Activated B cell treated with CpG ODN at 0.5 μM for 24 hours (primary cell): ENCODE measurements at regions not wholly inside any gene's neighbourhood (a gene's known extent, or its start where the extent isn't known, plus 50 kb on each side); places are given as distances from the start of the nearest gene placed in this dataset.

Experiments used
- ATAC-seq: fragments of 200-7000 bp; cut with Tn5 transposase; one replicate; pipeline ENCODE4 v1.10.0; 2021; ENCODE audit warnings: low read depth, mild to moderate bottlenecking, moderate library complexity
- CTCF ChIA-PET: fragments of 350-600 bp; sonication (Branson Sonifier 250); formaldehyde crosslinking; loops from one replicate; lab custom pipeline; 2021; ENCODE audit warnings: antibody characterized with exemption; lab: Charles Lee
- POLR2A ChIA-PET: fragments of 350-600 bp; sonication (Branson Sonifier 250); formaldehyde crosslinking; loops from one replicate; lab custom pipeline; 2021; ENCODE audit warnings: antibody characterized with exemption; lab: Charles Lee
- DNase-seq: peaks from one replicate; pipeline ENCODE4 v3.0.0; 2022
- H3K27ac Mint-ChIP-seq: one replicate; pipeline ENCODE4 v1.8.0; 2020; ENCODE audit warnings: mixed read lengths
- H3K27me3 Mint-ChIP-seq: one replicate; pipeline ENCODE4 v1.8.0; 2021; ENCODE audit warnings: mixed read lengths
- H3K36me3 Mint-ChIP-seq: one replicate; pipeline ENCODE4 v1.8.0; 2021; ENCODE audit warnings: low read depth, mixed read lengths
- H3K4me1 Mint-ChIP-seq: one replicate; pipeline ENCODE4 v1.8.0; 2021; ENCODE audit warnings: mixed read lengths
- H3K4me3 Mint-ChIP-seq: one replicate; pipeline ENCODE4 v1.8.0; 2020; ENCODE audit warnings: mild to moderate bottlenecking, mixed read lengths
- H3K9me3 Mint-ChIP-seq: one replicate; pipeline ENCODE4 v1.8.0; 2020; ENCODE audit warnings: mixed read lengths
- CTCF ChIP-seq: fragments of 200-600 bp; IDR thresholded peaks from one replicate; pipeline ENCODE4 v1.8.0; 2022; ENCODE audit warnings: antibody characterized with exemption, mild to moderate bottlenecking
- intact Hi-C: fragments of 100-400 bp; cut with micrococcal nuclease; formaldehyde crosslinking; loops from one replicate; pipeline ENCODE4 v1.15.1; 2024

DNA sequence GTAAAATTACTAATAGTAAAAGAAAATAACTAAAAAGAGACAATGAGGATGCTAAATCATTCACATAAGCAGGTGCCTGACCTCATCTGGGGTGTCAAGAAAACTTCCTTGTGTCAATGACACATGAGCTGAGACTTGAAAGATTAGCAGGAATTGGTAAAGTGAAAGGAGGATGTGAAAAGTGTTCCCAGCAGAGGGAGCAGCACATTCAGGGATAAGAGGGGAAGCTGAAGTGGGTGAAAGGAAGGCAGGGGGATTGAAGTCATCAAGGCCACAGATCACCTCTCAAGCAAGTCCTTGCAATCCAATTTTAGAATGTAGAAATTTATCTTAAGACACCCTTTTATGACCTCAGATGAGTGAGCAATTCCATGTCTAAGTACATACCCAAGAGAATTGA, 60.2 kb upstream of the ACP3 start:
- no peak for TF ChIP-seq CTCF
- Mint-ChIP-seq H3K9me3 (no peaks in the 10 kb centered on the region), H3K4me3 (no peak overlapping the region), H3K36me3 (no peaks in the 10 kb centered on the region), H3K27ac (no peak overlapping the region), H3K27me3 (no peaks in the 10 kb centered on the region), H3K4me1 (no peaks in the 10 kb centered on the region)
- ChIA-PET CTCF (no interaction called here), POLR2A (no interaction called here)
- ATAC-seq (no peak), DNase-seq (no peak)
- intact Hi-C loops = no loop called here

GRCh38 chr3:132261506-132261905, 55.7 kb upstream of the ACP3 start:
- CTCF ChIA-PET = no interaction called here
- no peaks in the 10 kb centered on the region for H3K9me3 Mint-ChIP-seq
- no peak overlapping the region for H3K4me3 Mint-ChIP-seq
- no peak for TF ChIP-seq CTCF
- ATAC-seq (no peak), DNase-seq (no peak)
- intact Hi-C loops = loop anchor here (10.0 kb wide), 1 partner anchor 383 kb away; no protein-coding TSS in a partner anchor
- no peaks in the 10 kb centered on the region for H3K36me3 Mint-ChIP-seq
- no peak overlapping the region for H3K27ac Mint-ChIP-seq
- POLR2A ChIA-PET = no interaction called here
- no peaks in the 10 kb centered on the region for H3K27me3 Mint-ChIP-seq
- H3K4me1 Mint-ChIP-seq = no peaks in the 10 kb centered on the region

GRCh38 chr3:132262305-132262704, 54.9 kb upstream of the ACP3 start:
- Mint-ChIP-seq H3K36me3 (no peaks in the 10 kb centered on the region), H3K9me3 (no peaks in the 10 kb centered on the region), H3K27ac (no peak overlapping the region), H3K27me3 (no peaks in the 10 kb centered on the region), H3K4me3 (no peak overlapping the region), H3K4me1 (no peaks in the 10 kb centered on the region)
- ChIA-PET CTCF (no interaction called here), POLR2A (no interaction called here)
- ATAC-seq (no peak), DNase-seq (no peak)
- TF ChIP-seq CTCF = no peak
- intact Hi-C loops = loop anchor here (10.0 kb wide), 1 partner anchor 382 kb away; no protein-coding TSS in a partner anchor

DNA sequence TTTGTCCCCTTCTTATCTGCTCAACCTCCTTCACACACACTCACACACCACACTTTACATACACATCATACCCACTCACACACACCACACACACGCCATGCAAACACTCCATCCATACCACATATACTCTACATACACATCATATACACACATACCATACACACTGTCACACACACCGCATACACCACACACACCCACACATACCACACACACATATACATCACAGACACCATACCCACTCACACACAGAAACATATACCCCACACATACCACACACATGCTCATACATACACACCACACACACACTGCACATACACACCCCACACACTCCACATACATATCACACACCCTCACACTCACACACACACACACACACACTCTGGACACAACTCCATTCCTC, 54.3 kb upstream of the ACP3 start:
- H3K4me1 Mint-ChIP-seq = no peaks in the 10 kb centered on the region
- POLR2A ChIA-PET = no interaction called here
- CTCF ChIA-PET = no interaction called here

GRCh38 chr3:132265028-132265427, 52.2 kb upstream of the ACP3 start:
- POLR2A ChIA-PET = no interaction called here
- Mint-ChIP-seq H3K27me3 (no peaks in the 10 kb centered on the region), H3K36me3 (no peaks in the 10 kb centered on the region), H3K9me3 (no peaks in the 10 kb centered on the region), H3K27ac (no peak overlapping the region), H3K4me1 (no peaks in the 10 kb centered on the region), H3K4me3 (no peak overlapping the region)
- intact Hi-C loops = loop anchor here (10.0 kb wide), 1 partner anchor 380 kb away; no protein-coding TSS in a partner anchor
- CTCF ChIA-PET = no interaction called here
- TF ChIP-seq CTCF = no peak
- ATAC-seq (no peak), DNase-seq (no peak)

More for the DNA sequence above, 54.3 kb upstream of the ACP3 start:
- H3K4me3 Mint-ChIP-seq = no peak overlapping the region
- no peak for TF ChIP-seq CTCF
- ATAC-seq (no peak), DNase-seq (no peak)
- no peaks in the 10 kb centered on the region for H3K9me3 Mint-ChIP-seq
- H3K36me3 Mint-ChIP-seq = no peaks in the 10 kb centered on the region
- H3K27ac Mint-ChIP-seq = no peak overlapping the region
- intact Hi-C loops = loop anchor here (10.0 kb wide), 1 partner anchor 382 kb away; no protein-coding TSS in a partner anchor
- H3K27me3 Mint-ChIP-seq = no peaks in the 10 kb centered on the region
